CD4-positive, alpha-beta T cell (primary cell): ENCODE measurements at regions not wholly inside any gene's neighbourhood (a gene's known extent, or its start where the extent isn't known, plus 50 kb on each side); places are given as distances from the start of the nearest gene placed in this dataset.

ENCODE experiments used
- ATAC-seq: fragments of 200-7000 bp; cut with Tn5 transposase; one replicate; pipeline ENCODE4 v1.10.0; 2022; ENCODE audit warnings: mild to moderate bottlenecking; ENCODE audit not compliant: poor library complexity
- CTCF ChIA-PET: fragments of 350-600 bp; sonication (Branson Sonifier 250); formaldehyde crosslinking; loops from one replicate; lab custom pipeline; 2021; ENCODE audit warnings: antibody characterized with exemption, inconsistent platforms; lab: Charles Lee
- POLR2A ChIA-PET: fragments of 350-600 bp; sonication (Branson Sonifier 250); formaldehyde crosslinking; loops from one replicate; lab custom pipeline; 2021; ENCODE audit warnings: antibody characterized with exemption, inconsistent platforms; lab: Charles Lee
- DNase-seq, 14 experiments: peaks; one replicate each; pipeline ENCODE4 v3.0.0-alpha.2; 2013 to 2020; ENCODE audit warnings: mixed read lengths in 2 of 14
- H3K27ac ChIP-seq, 2 donors: one replicate each; pipeline versions ENCODE4 v1.5.1 to v1.7.0; 2013; ENCODE audit warnings: low read length in 2 of 2, low read depth in 1 of 2, mild to moderate bottlenecking in 1 of 2
- H3K27me3 ChIP-seq, 2 experiments: 1 replicate in 1 of 2; 2 replicates in 1 of 2; pipeline versions ENCODE4 v1.6.1 to v1.7.0; 2013; ENCODE audit warnings: low read length in 2 of 2, control low read depth in 1 of 2, mild to moderate bottlenecking in 1 of 2, moderate library complexity in 1 of 2; ENCODE audit not compliant: insufficient read depth in 2 of 2, control insufficient read depth in 1 of 2
- H3K36me3 ChIP-seq: one replicate; pipeline ENCODE4 v1.6.1; 2013; ENCODE audit warnings: low read length, control low read depth; ENCODE audit not compliant: insufficient read depth
- H3K4me1 ChIP-seq: one replicate; pipeline ENCODE4 v1.6.1; 2013; ENCODE audit warnings: low read length, control low read depth; ENCODE audit not compliant: insufficient read depth
- H3K4me3 ChIP-seq: one replicate; pipeline ENCODE4 v1.5.1; 2013; ENCODE audit warnings: mild to moderate bottlenecking, low read length, moderate library complexity
- H3K9me3 ChIP-seq, 2 experiments: 1 replicate in 1 of 2; 2 replicates in 1 of 2; pipeline versions ENCODE4 v1.6.1 to v1.7.0; 2013; ENCODE audit warnings: low read length in 2 of 2, mild to moderate bottlenecking in 2 of 2, control low read depth in 1 of 2, moderate library complexity in 1 of 2; ENCODE audit not compliant: control insufficient read depth in 1 of 2, insufficient read depth in 1 of 2
- H3K27ac Mint-ChIP-seq: one replicate; pipeline ENCODE4 v1.8.0; 2020; ENCODE audit warnings: mixed read lengths
- H3K27me3 Mint-ChIP-seq: one replicate; pipeline ENCODE4 v1.8.0; 2021; ENCODE audit warnings: mixed read lengths
- H3K36me3 Mint-ChIP-seq: one replicate; pipeline ENCODE4 v1.8.0; 2021; ENCODE audit warnings: low read depth, mixed read lengths
- H3K4me1 Mint-ChIP-seq: one replicate; pipeline ENCODE4 v1.8.0; 2021; ENCODE audit warnings: low read depth, mixed read lengths
- H3K4me3 Mint-ChIP-seq: one replicate; pipeline ENCODE4 v1.8.0; 2020; ENCODE audit warnings: mild to moderate bottlenecking, mixed read lengths
- H3K9me3 Mint-ChIP-seq: one replicate; pipeline ENCODE4 v1.8.0; 2020; ENCODE audit warnings: mixed read lengths
- intact Hi-C, 2 experiments: fragments of 100-400 bp; cut with DNase I in 1 of 2; cut with micrococcal nuclease in 1 of 2; formaldehyde crosslinking; loops; one replicate each; pipeline versions ENCODE4 v1.15.1 to v1.9.0; 2023 to 2025; cut with DNase I, micrococcal nuclease
- TF ChIP-seq, protein P1 (sequence below): fragments of 200-600 bp; IDR thresholded peaks from one replicate; pipeline ENCODE4 v1.8.0; 2022; ENCODE audit warnings: antibody characterized with exemption, mild to moderate bottlenecking

DNA sequence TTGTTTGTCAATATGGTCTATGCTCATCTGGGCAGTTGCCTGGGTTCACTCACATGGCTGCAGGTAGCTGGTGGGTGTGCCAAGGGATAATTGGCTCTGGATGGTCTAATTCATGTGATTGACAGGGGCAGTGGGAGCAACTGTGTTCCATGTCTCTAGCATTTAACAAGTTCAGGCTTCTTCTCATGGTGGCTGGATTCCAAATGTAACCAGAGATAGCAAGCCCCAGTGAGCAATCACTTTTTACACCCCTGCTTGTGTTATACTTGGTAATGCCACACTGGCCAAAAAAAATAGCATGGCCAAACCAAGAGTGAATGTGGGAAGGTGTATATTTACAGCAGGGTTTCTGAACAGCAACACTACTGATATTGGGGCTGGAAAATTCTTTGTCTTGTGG lies 89.6 kb upstream of the TNFSF11 start:
- POLR2A ChIA-PET, result no interaction called here
- Mint-ChIP-seq H3K4me1 (no peaks in the 10 kb centered on the region), H3K27me3 (no peaks in the 10 kb centered on the region), H3K27ac (no peak overlapping the region), H3K9me3 (no peaks in the 10 kb centered on the region), H3K36me3 (no peaks in the 10 kb centered on the region), H3K4me3 (no peak overlapping the region)
- DNase-seq, result no peak
- H3K27ac ChIP-seq, result no peak overlapping the region
- no peaks in the 10 kb centered on the region for H3K9me3 ChIP-seq
- TF ChIP-seq, protein P1, sequence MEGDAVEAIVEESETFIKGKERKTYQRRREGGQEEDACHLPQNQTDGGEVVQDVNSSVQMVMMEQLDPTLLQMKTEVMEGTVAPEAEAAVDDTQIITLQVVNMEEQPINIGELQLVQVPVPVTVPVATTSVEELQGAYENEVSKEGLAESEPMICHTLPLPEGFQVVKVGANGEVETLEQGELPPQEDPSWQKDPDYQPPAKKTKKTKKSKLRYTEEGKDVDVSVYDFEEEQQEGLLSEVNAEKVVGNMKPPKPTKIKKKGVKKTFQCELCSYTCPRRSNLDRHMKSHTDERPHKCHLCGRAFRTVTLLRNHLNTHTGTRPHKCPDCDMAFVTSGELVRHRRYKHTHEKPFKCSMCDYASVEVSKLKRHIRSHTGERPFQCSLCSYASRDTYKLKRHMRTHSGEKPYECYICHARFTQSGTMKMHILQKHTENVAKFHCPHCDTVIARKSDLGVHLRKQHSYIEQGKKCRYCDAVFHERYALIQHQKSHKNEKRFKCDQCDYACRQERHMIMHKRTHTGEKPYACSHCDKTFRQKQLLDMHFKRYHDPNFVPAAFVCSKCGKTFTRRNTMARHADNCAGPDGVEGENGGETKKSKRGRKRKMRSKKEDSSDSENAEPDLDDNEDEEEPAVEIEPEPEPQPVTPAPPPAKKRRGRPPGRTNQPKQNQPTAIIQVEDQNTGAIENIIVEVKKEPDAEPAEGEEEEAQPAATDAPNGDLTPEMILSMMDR, result no peak
- H3K27me3 ChIP-seq, result no peaks in the 10 kb centered on the region
- CTCF ChIA-PET, result no interaction called here
- intact Hi-C loops, result no loop called here
- no peaks in the 10 kb centered on the region for H3K4me1 ChIP-seq
- no peak overlapping the region for H3K4me3 ChIP-seq
- no peak for ATAC-seq
- H3K36me3 ChIP-seq, result no peaks in the 10 kb centered on the region

DNA sequence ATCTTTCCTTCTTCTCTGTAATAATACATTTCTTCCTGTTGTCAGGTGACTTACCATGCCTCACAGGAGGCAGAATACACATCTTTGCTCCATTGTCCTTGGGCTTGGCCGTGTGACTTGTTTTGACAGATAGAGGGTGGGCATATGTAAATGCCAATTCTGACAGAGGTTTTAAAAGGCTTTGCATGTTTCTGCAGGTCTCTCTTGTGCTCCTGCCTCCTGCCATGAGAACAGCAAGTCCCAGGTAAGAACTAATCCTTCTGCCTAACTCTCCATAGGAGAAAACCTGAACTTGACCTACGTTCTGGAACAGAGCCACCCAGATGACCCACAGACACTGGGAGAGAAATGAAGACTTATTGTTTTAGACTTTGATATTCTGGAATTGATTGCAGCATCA lies 88.7 kb upstream of the TNFSF11 start:
- Histone ChIP-seq H3K27me3 (no peaks in the 10 kb centered on the region), H3K4me1 (no peaks in the 10 kb centered on the region), H3K27ac (no peak overlapping the region), H3K9me3 (no peaks in the 10 kb centered on the region), H3K4me3 (no peak overlapping the region), H3K36me3 (no peaks in the 10 kb centered on the region)
- Mint-ChIP-seq H3K9me3 (no peaks in the 10 kb centered on the region), H3K27me3 (no peaks in the 10 kb centered on the region), H3K36me3 (no peaks in the 10 kb centered on the region), H3K27ac (no peak overlapping the region), H3K4me1 (no peaks in the 10 kb centered on the region), H3K4me3 (no peak overlapping the region)
- TF ChIP-seq, protein P1, result no peak
- intact Hi-C loops, result no loop called here
- no peak for DNase-seq
- CTCF ChIA-PET, result no interaction called here
- ATAC-seq, result no peak
- POLR2A ChIA-PET, result no interaction called here

DNA sequence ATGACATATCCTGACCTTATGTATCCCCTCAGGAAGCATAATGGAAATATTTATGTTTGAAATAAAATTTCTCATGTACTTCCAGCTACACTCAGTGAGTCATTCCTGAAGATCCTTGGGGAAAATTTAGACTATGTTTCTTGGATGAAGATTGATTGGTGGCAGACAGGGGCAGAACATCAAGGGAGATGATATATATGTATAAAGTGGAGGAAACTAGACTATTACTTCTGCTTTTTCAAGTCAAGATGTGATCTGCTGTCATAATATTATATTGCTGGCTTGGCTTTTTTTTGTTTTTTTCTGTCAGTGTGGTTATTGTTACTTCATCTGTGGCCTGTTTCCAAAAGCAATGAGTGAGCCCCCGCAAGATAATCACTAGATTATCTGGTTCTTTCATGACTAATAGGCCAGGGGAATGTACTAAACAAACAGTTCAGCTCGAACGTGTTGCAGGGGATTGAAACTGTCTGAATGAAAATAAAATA lies 87.2 kb upstream of the TNFSF11 start:
- Histone ChIP-seq H3K27ac (no peak overlapping the region), H3K27me3 (no peaks in the 10 kb centered on the region), H3K36me3 (no peaks in the 10 kb centered on the region), H3K4me3 (no peak overlapping the region), H3K4me1 (no peaks in the 10 kb centered on the region), H3K9me3 (no peaks in the 10 kb centered on the region)
- ChIA-PET CTCF (no interaction called here), POLR2A (no interaction called here)
- no peak for ATAC-seq
- H3K9me3 Mint-ChIP-seq, result no peaks in the 10 kb centered on the region
- no peaks in the 10 kb centered on the region for H3K4me1 Mint-ChIP-seq
- no peak overlapping the region for H3K4me3 Mint-ChIP-seq
- no peaks in the 10 kb centered on the region for H3K36me3 Mint-ChIP-seq
- TF ChIP-seq, protein P1, result no peak
- H3K27ac Mint-ChIP-seq, result no peak overlapping the region
- no peak for DNase-seq
- intact Hi-C loops, result no loop called here
- no peaks in the 10 kb centered on the region for H3K27me3 Mint-ChIP-seq
